ENCODE measurements at regions not wholly inside any gene's neighbourhood (a gene's known extent, or its start where the extent isn't known, plus 50 kb on each side); places are given as distances from the start of the nearest gene placed in this dataset.

DNA sequence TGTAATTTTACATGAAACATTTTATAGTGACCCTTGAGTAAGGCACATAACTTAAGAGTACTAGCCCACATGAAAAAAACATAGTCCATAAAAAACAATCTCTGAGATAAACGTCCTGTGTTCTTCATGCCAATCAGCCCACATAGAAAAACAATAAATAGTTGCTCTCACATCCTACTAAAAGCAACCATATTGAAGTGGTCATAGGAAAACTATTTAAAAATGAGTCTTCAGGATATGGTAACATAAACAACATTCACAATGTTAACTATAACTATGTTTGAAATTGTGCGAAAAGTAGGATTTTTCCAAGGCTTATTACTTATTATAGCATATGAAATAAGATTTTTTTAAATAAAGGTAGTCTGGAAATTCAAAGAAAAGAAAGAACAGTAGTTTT, 77.1 kb upstream of the EPHA5 start:
- Histone ChIP-seq H2AFZ (ENCODE audit: low read length) (no peak overlapping the region), H3K79me2 (ENCODE audit: low read length) (no peaks in the 10 kb centered on the region)
- DNase-seq, result no peak

DNA sequence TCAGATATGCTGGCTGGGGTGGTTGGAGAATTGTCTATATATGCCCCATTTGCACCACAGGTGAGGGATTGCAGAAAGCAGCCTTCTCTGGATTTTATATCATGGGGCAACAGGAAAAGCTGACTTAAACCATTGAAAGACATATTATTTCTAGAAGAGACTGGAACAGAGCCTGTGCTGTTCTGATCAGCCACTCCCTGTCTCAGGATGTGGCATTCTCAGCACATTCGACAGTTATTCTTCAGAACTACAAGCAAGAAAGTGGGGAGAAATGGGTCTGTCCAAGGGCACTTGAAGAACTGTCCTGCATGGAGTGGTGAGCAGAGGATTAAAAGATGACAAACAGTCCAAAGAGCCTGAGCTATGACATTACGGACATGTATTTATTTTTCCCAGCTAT, 67.8 kb upstream of the EPHA5 start:
- Histone ChIP-seq H3K9me2 (replicated peaks; ENCODE audit: insufficient read depth, low read length) (no peaks in the 10 kb centered on the region), H4K20me1 (ENCODE audit: insufficient read depth, low read length) (no peaks in the 10 kb centered on the region), H3K4me1 (ENCODE audit: low read length) (no peaks in the 10 kb centered on the region), H3F3A (ENCODE audit: insufficient read depth, low read length) (no peaks in the 10 kb centered on the region), H3K27me3 (replicated peaks; ENCODE audit: insufficient read depth, low read length) (no peaks in the 10 kb centered on the region), H3K27ac (ENCODE audit: low read length) (no peak overlapping the region), H2AFZ (ENCODE audit: low read length) (no peak overlapping the region), H3K79me2 (ENCODE audit: low read length) (no peaks in the 10 kb centered on the region), H3K9me3 (replicated peaks; ENCODE audit: insufficient read depth, low read length) (no peaks in the 10 kb centered on the region), H3K36me3 (replicated peaks; ENCODE audit: insufficient read depth, low read length) (no peaks in the 10 kb centered on the region), H3K9ac (ENCODE audit: low read length) (no peak overlapping the region), H3K4me2 (ENCODE audit: low read depth, low read length) (no peak overlapping the region), H3K4me3 (ENCODE audit: low read length) (no peak overlapping the region)
- TF ChIP-seq EZH2phosphoT487 (IDR thresholded peaks at IDR 0.05; ENCODE audit: low read length) (no peak), CTCF (IDR thresholded peaks at IDR 0.05; ENCODE audit: low read length) (no peak), EZH2 (optimal IDR thresholded peaks at IDR 0.05; ENCODE audit: low read depth, low read length) (no peak)
- no peak for DNase-seq

More for the DNA sequence above, 77.1 kb upstream of the EPHA5 start:
- TF ChIP-seq EZH2phosphoT487 (IDR thresholded peaks at IDR 0.05; ENCODE audit: low read length) (no peak), EZH2 (optimal IDR thresholded peaks at IDR 0.05; ENCODE audit: low read depth, low read length) (no peak), CTCF (IDR thresholded peaks at IDR 0.05; ENCODE audit: low read length) (no peak)
- H3K4me1 ChIP-seq (ENCODE audit: low read length), result no peaks in the 10 kb centered on the region
- no peak overlapping the region for H3K4me2 ChIP-seq (ENCODE audit: low read depth, low read length)
- H3K27ac ChIP-seq (ENCODE audit: low read length), result no peak overlapping the region
- H3K27me3 ChIP-seq (replicated peaks; ENCODE audit: insufficient read depth, low read length), result no peaks in the 10 kb centered on the region
- H3F3A ChIP-seq (ENCODE audit: insufficient read depth, low read length), result no peaks in the 10 kb centered on the region
- H3K4me3 ChIP-seq (ENCODE audit: low read length), result no peak overlapping the region
- H3K9me3 ChIP-seq (replicated peaks; ENCODE audit: insufficient read depth, low read length), result no peaks in the 10 kb centered on the region
- no peaks in the 10 kb centered on the region for H3K36me3 ChIP-seq (replicated peaks; ENCODE audit: insufficient read depth, low read length)
- no peak overlapping the region for H3K9ac ChIP-seq (ENCODE audit: low read length)
- no peaks in the 10 kb centered on the region for H4K20me1 ChIP-seq (ENCODE audit: insufficient read depth, low read length)
- H3K9me2 ChIP-seq (replicated peaks; ENCODE audit: insufficient read depth, low read length), result no peaks in the 10 kb centered on the region

- TF ChIP-seq EZH2phosphoT487 (IDR thresholded peaks at IDR 0.05; ENCODE audit: low read length), result no peak
- TF ChIP-seq EZH2 (optimal IDR thresholded peaks at IDR 0.05; ENCODE audit: low read depth, low read length), result no peak
- TF ChIP-seq CTCF (IDR thresholded peaks at IDR 0.05; ENCODE audit: low read length), result no peak
- no peaks in the 10 kb centered on the region for H3K9me2 ChIP-seq (replicated peaks; ENCODE audit: insufficient read depth, low read length)
- no peaks in the 10 kb centered on the region for H3K9me3 ChIP-seq (replicated peaks; ENCODE audit: insufficient read depth, low read length)
- H3K36me3 ChIP-seq (replicated peaks; ENCODE audit: insufficient read depth, low read length), result no peaks in the 10 kb centered on the region
- H4K20me1 ChIP-seq (ENCODE audit: insufficient read depth, low read length), result no peaks in the 10 kb centered on the region
- H3K27ac ChIP-seq (ENCODE audit: low read length), result no peak overlapping the region
- no peaks in the 10 kb centered on the region for H3F3A ChIP-seq (ENCODE audit: insufficient read depth, low read length)
- no peak overlapping the region for H3K4me3 ChIP-seq (ENCODE audit: low read length)
- no peak overlapping the region for H2AFZ ChIP-seq (ENCODE audit: low read length)
- no peaks in the 10 kb centered on the region for H3K4me1 ChIP-seq (ENCODE audit: low read length)
- no peak overlapping the region for H3K9ac ChIP-seq (ENCODE audit: low read length)
- no peaks in the 10 kb centered on the region for H3K79me2 ChIP-seq (ENCODE audit: low read length)
- no peak for DNase-seq
- no peak overlapping the region for H3K4me2 ChIP-seq (ENCODE audit: low read depth, low read length)
- no peaks in the 10 kb centered on the region for H3K27me3 ChIP-seq (replicated peaks; ENCODE audit: insufficient read depth, low read length)
These were observed 67.4 kb upstream of the EPHA5 start for GRCh38 chr4:65737672-65738071.

Measured in MM.1S (cell line).